ENCODE measurements at regions not wholly inside any gene's neighbourhood (a gene's known extent, or its start where the extent isn't known, plus 50 kb on each side); places are given as distances from the start of the nearest gene placed in this dataset.
A peak's percentile ranks its signal among the peaks of the same experiment; 100 is the strongest.
"Not testable (repeated sequence)": the region's sequence is repeated elsewhere in the genome, so short reads cannot be mapped to it uniquely, and the experiment has no call there.

- Histone ChIP-seq H3K4me1 (ENCODE audit: control insufficient read depth, extremely low read depth, insufficient read depth, low read length) (no peaks in the 10 kb centered on the region), H3K36me3 (ENCODE audit: control insufficient read depth in 2 of 2, extremely low read depth in 1 of 2, insufficient read depth in 2 of 2, low read length in 2 of 2) (no peaks in the 10 kb centered on the region), H3K9me1 (ENCODE audit: control insufficient read depth, extremely low read depth, insufficient read depth, low read length) (no peaks in the 10 kb centered on the region), H3K4me2 (ENCODE audit: control insufficient read depth, extremely low read depth, insufficient read depth, low read depth, low read length) (no peak overlapping the region), H2AFZ (ENCODE audit: control insufficient read depth, low read length) (no peak overlapping the region), H3K27me3 (ENCODE audit: control insufficient read depth, extremely low read depth, insufficient read depth, low read length) (no peaks in the 10 kb centered on the region), H3K9ac (ENCODE audit: control insufficient read depth, extremely low read depth, insufficient read depth, low read length) (no peak overlapping the region), H3K79me2 (ENCODE audit: control insufficient read depth, insufficient read depth, low read length) (no peaks in the 10 kb centered on the region), H3K27ac (ENCODE audit: control insufficient read depth, insufficient read depth, low read length) (no peak overlapping the region), H3K4me3 (ENCODE audit: control insufficient read depth in 2 of 3, extremely low read depth in 1 of 3, insufficient read depth in 2 of 3, low read depth in 1 of 3, low read length in 3 of 3) (no peak overlapping the region), H4K20me1 (ENCODE audit: control insufficient read depth, extremely low read depth, insufficient read depth, low read length) (no peaks in the 10 kb centered on the region), H3K9me3 (ENCODE audit: control insufficient read depth, low read depth, low read length) (no peaks in the 10 kb centered on the region)
- DNase-seq (ENCODE audit: low read depth, low spot score) (no peak), FAIRE-seq (no peak)
- dilution Hi-C loops (cut with MboI; ENCODE audit: extremely low pct_ligation_motif_present, low sequenced_read_pairs) = no loop called here
- no peak for TF ChIP-seq CTCF (optimal IDR thresholded peaks at IDR 0.05 in 1 of 3, IDR thresholded peaks at IDR 0.05 in 1 of 3, conservative IDR thresholded peaks at IDR 0.05 in 1 of 3; ENCODE audit: extremely low read depth in 1 of 3, insufficient read depth in 2 of 3, low read length in 3 of 3)
- no peak for TF ChIP-seq EZH2 (IDR thresholded peaks at IDR 0.05; ENCODE audit: low read length)
These were observed 654.8 kb upstream of the CPEB2 start for GRCh38 chr4:14347526-14347925.

GRCh38 chr4:14348506-14348905 lies 653.8 kb upstream of the CPEB2 start:
- H3K4me3 ChIP-seq (ENCODE audit: control insufficient read depth in 2 of 3, extremely low read depth in 1 of 3, insufficient read depth in 2 of 3, low read depth in 1 of 3, low read length in 3 of 3) = no peak overlapping the region
- H4K20me1 ChIP-seq (ENCODE audit: control insufficient read depth, extremely low read depth, insufficient read depth, low read length) = no peaks in the 10 kb centered on the region
- no peaks in the 10 kb centered on the region for H3K27me3 ChIP-seq (ENCODE audit: control insufficient read depth, extremely low read depth, insufficient read depth, low read length)
- no peaks in the 10 kb centered on the region for H3K36me3 ChIP-seq (ENCODE audit: control insufficient read depth in 2 of 2, extremely low read depth in 1 of 2, insufficient read depth in 2 of 2, low read length in 2 of 2)
- TF ChIP-seq EZH2 (IDR thresholded peaks at IDR 0.05; ENCODE audit: low read length) (no peak), CTCF (optimal IDR thresholded peaks at IDR 0.05 in 1 of 3, IDR thresholded peaks at IDR 0.05 in 1 of 3, conservative IDR thresholded peaks at IDR 0.05 in 1 of 3; ENCODE audit: extremely low read depth in 1 of 3, insufficient read depth in 2 of 3, low read length in 3 of 3) (no peak)
- FAIRE-seq (peak; percentile 57), DNase-seq (ENCODE audit: low read depth, low spot score) (no peak)
- no peak overlapping the region for H3K27ac ChIP-seq (ENCODE audit: control insufficient read depth, insufficient read depth, low read length)
- H3K4me1 ChIP-seq (ENCODE audit: control insufficient read depth, extremely low read depth, insufficient read depth, low read length) = no peaks in the 10 kb centered on the region
- no peak overlapping the region for H3K4me2 ChIP-seq (ENCODE audit: control insufficient read depth, extremely low read depth, insufficient read depth, low read depth, low read length)
- no peak overlapping the region for H2AFZ ChIP-seq (ENCODE audit: control insufficient read depth, low read length)
- no peaks in the 10 kb centered on the region for H3K9me3 ChIP-seq (ENCODE audit: control insufficient read depth, low read depth, low read length)
- H3K9ac ChIP-seq (ENCODE audit: control insufficient read depth, extremely low read depth, insufficient read depth, low read length) = no peak overlapping the region
- no peaks in the 10 kb centered on the region for H3K79me2 ChIP-seq (ENCODE audit: control insufficient read depth, insufficient read depth, low read length)
- dilution Hi-C loops (cut with MboI; ENCODE audit: extremely low pct_ligation_motif_present, low sequenced_read_pairs) = no loop called here
- H3K9me1 ChIP-seq (ENCODE audit: control insufficient read depth, extremely low read depth, insufficient read depth, low read length) = no peaks in the 10 kb centered on the region

- H3K4me2 ChIP-seq (ENCODE audit: control insufficient read depth, extremely low read depth, insufficient read depth, low read depth, low read length); H3K27ac ChIP-seq (ENCODE audit: control insufficient read depth, insufficient read depth, low read length); H3K9ac ChIP-seq (ENCODE audit: control insufficient read depth, extremely low read depth, insufficient read depth, low read length); H3K9me1 ChIP-seq (ENCODE audit: control insufficient read depth, extremely low read depth, insufficient read depth, low read length); H3K4me3 ChIP-seq (ENCODE audit: control insufficient read depth in 2 of 3, extremely low read depth in 1 of 3, insufficient read depth in 2 of 3, low read depth in 1 of 3, low read length in 3 of 3); dilution Hi-C loops (cut with MboI; ENCODE audit: extremely low pct_ligation_motif_present, low sequenced_read_pairs); H3K79me2 ChIP-seq (ENCODE audit: control insufficient read depth, insufficient read depth, low read length); H3K9me3 ChIP-seq (ENCODE audit: control insufficient read depth, low read depth, low read length); H4K20me1 ChIP-seq (ENCODE audit: control insufficient read depth, extremely low read depth, insufficient read depth, low read length); H2AFZ ChIP-seq (ENCODE audit: control insufficient read depth, low read length); H3K36me3 ChIP-seq (ENCODE audit: control insufficient read depth in 2 of 2, extremely low read depth in 1 of 2, insufficient read depth in 2 of 2, low read length in 2 of 2); H3K4me1 ChIP-seq (ENCODE audit: control insufficient read depth, extremely low read depth, insufficient read depth, low read length); FAIRE-seq; DNase-seq (ENCODE audit: low read depth, low spot score); H3K27me3 ChIP-seq (ENCODE audit: control insufficient read depth, extremely low read depth, insufficient read depth, low read length): not testable (repeated sequence)
These were observed 643.6 kb upstream of the CPEB2 start for GRCh38 chr4:14358544-14359160.
